HG03565 (cell line): ENCODE measurements at regions not wholly inside any gene's neighbourhood (a gene's known extent, or its start where the extent isn't known, plus 50 kb on each side); places are given as distances from the start of the nearest gene placed in this dataset.
"Not testable (repeated sequence)": the region's sequence is repeated elsewhere in the genome, so short reads cannot be mapped to it uniquely, and the experiment has no call there.

ENCODE experiments used
- ATAC-seq: cut with Tn5 transposase; IDR thresholded peaks from one replicate; pipeline ENCODE4 v1.9.1; 2021; ENCODE audit warnings: mild to moderate bottlenecking, moderate library complexity; ENCODE audit not compliant: unreplicated experiment

- ATAC-seq: no peak
Observed at GRCh38 chr4:66340286-66340893, 670.1 kb upstream of the EPHA5 start.

- no peak for ATAC-seq
Observed at GRCh38 chr4:66339007-66339406, 668.7 kb upstream of the EPHA5 start.

GRCh38 chr4:66331761-66332160, 661.5 kb upstream of the EPHA5 start:
- no peak for ATAC-seq

- no peak for ATAC-seq
Observed at GRCh38 chr4:66330125-66330524, 659.8 kb upstream of the EPHA5 start.

GRCh38 chr4:66328803-66329574, 658.7 kb upstream of the EPHA5 start:
- ATAC-seq: no peak

GRCh38 chr4:66307641-66308438, 637.6 kb upstream of the EPHA5 start:
- ATAC-seq: no peak

GRCh38 chr4:66300336-66300934, 630.1 kb upstream of the EPHA5 start:
- ATAC-seq: no peak

- no peak for ATAC-seq
Observed at GRCh38 chr4:66298569-66298968, 628.3 kb upstream of the EPHA5 start.

- ATAC-seq: no peak
Observed at GRCh38 chr4:66297703-66298102, 627.4 kb upstream of the EPHA5 start.

- ATAC-seq: no peak
Observed at GRCh38 chr4:66294638-66295037, 624.3 kb upstream of the EPHA5 start.

GRCh38 chr4:66284991-66285451, 614.7 kb upstream of the EPHA5 start:
- no peak for ATAC-seq

GRCh38 chr4:66279084-66279483, 608.8 kb upstream of the EPHA5 start:
- ATAC-seq: no peak

GRCh38 chr4:66275411-66276038, 605.2 kb upstream of the EPHA5 start:
- no peak for ATAC-seq

- no peak for ATAC-seq
Observed at GRCh38 chr4:66273110-66273509, 602.8 kb upstream of the EPHA5 start.

- not testable (repeated sequence) for ATAC-seq
Observed at GRCh38 chr4:66270356-66270755, 600.1 kb upstream of the EPHA5 start.

GRCh38 chr4:66266554-66266953, 596.3 kb upstream of the EPHA5 start:
- ATAC-seq: not testable (repeated sequence)

GRCh38 chr4:66266035-66266434, 595.7 kb upstream of the EPHA5 start:
- no peak for ATAC-seq

GRCh38 chr4:66252291-66252690, 582.0 kb upstream of the EPHA5 start:
- ATAC-seq: no peak

- ATAC-seq: no peak
Observed at GRCh38 chr4:66246643-66247042, 576.4 kb upstream of the EPHA5 start.

- ATAC-seq: no peak
Observed at GRCh38 chr4:66235876-66236275, 565.6 kb upstream of the EPHA5 start.

GRCh38 chr4:66229885-66230284, 559.6 kb upstream of the EPHA5 start:
- ATAC-seq: no peak
